ENCODE measurements at regions not wholly inside any gene's neighbourhood (a gene's known extent, or its start where the extent isn't known, plus 50 kb on each side); places are given as distances from the start of the nearest gene placed in this dataset.
A peak's percentile ranks its signal among the peaks of the same experiment; 100 is the strongest.

DNA sequence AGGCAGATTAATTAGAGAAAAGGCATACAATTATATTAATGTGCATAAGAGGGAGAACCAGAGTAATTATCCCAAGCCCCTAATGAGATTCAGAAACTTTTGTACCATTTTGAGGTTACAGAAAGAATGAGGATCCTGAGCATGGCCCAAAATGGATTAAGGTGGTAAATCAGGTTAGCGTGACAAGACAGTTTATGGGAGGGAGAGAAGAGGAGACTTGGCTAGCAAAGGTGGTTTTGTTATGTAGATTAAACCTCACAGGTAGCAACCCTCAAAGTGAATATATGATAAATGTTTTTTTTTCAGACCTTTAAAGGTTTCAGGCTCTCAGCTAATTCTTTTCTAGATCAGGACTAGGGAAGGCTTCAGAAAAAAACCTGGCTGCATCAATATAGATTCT is 781.8 kb downstream of the FAM133A start:
- peak; percentile 62 for FAIRE-seq

More for the DNA sequence above, 781.8 kb downstream of the FAM133A start:
- Histone ChIP-seq H3K23me2 (ENCODE audit: low read depth, low read length) (no peaks in the 10 kb centered on the region), H3K79me1 (ENCODE audit: low read depth, low read length) (no peaks in the 10 kb centered on the region), H3K4me2 (ENCODE audit: insufficient read depth in 1 of 2, low read depth in 2 of 2, low read length in 2 of 2) (no peak overlapping the region), H3K18ac (ENCODE audit: extremely low read depth, low read length) (no peak overlapping the region), H3K9ac (replicated peaks in 1 of 4; ENCODE audit: extremely low read depth in 1 of 4, low read depth in 3 of 4, low read length in 3 of 4) (no peak overlapping the region), H4K8ac (ENCODE audit: extremely low read depth, insufficient read depth, low read length) (no peak overlapping the region), H4K5ac (ENCODE audit: insufficient read length, low read depth, low read length) (peak overlapping the region; percentile 51), H3K27me3 (replicated peaks in 1 of 4; ENCODE audit: control insufficient read depth in 3 of 4, extremely low read depth in 1 of 4, insufficient read depth in 3 of 4, low read length in 3 of 4) (no peaks in the 10 kb centered on the region), H3K9me3 (ENCODE audit: insufficient read depth in 2 of 2, low read depth in 1 of 2, low read length in 1 of 2) (no peaks in the 10 kb centered on the region), H2AFZ (ENCODE audit: low read length) (no peak overlapping the region), H2BK15ac (ENCODE audit: low read length) (no peak overlapping the region), H4K91ac (replicated peaks; ENCODE audit: insufficient read length, low read length) (no peak overlapping the region), H2BK120ac (replicated peaks; ENCODE audit: low read depth, low read length) (no peak overlapping the region), H3K79me2 (ENCODE audit: control insufficient read depth in 1 of 2, insufficient read depth in 2 of 2, low read length in 2 of 2) (no peaks in the 10 kb centered on the region), H3K4me3 (ENCODE audit: extremely low read depth in 1 of 4, insufficient read depth in 2 of 4, low read depth in 3 of 4, low read length in 4 of 4) (no peak overlapping the region), H3K14ac (ENCODE audit: insufficient read length) (no peak overlapping the region), H2BK5ac (ENCODE audit: low read depth, low read length) (no peak overlapping the region; the same call in 1 of the 2 replicates), H3K23ac (ENCODE audit: insufficient read length) (no peak overlapping the region), H2BK20ac (ENCODE audit: low read length) (no peak overlapping the region), H3K4me1 (replicated peaks in 1 of 4; ENCODE audit: control insufficient read depth in 3 of 4, insufficient read depth in 4 of 4, low read length in 3 of 4) (peaks cover 0 to 17% (median 4%) of the 10 kb centered on the region in 4 experiments; a peak in 2 of 7 replicates), H3K36me3 (ENCODE audit: control insufficient read depth in 2 of 4, insufficient read depth in 4 of 4, low read length in 3 of 4) (peaks cover 0 to 2% (median 0%) of the 10 kb centered on the region in 4 experiments; a peak in 1 of 8 replicates), H3K56ac (replicated peaks; ENCODE audit: insufficient read length, low read depth, low read length) (no peak overlapping the region), H3K27ac (ENCODE audit: low read depth, low read length) (no peak overlapping the region; the same call in 1 of the 2 replicates), H4K20me1 (replicated peaks in 1 of 2; ENCODE audit: control insufficient read depth in 1 of 2, insufficient read depth in 2 of 2, low read length in 2 of 2) (no peaks in the 10 kb centered on the region), H2AK5ac (ENCODE audit: low read depth, low read length) (no peak overlapping the region), H2BK12ac (ENCODE audit: low read depth, low read length) (no peak overlapping the region), H3K4ac (replicated peaks; ENCODE audit: insufficient read length, low read depth, low read length) (no peak overlapping the region)
- no peak for DNase-seq (ENCODE audit: low read depth in 1 of 2, low spot score in 2 of 2)
- POLR2A ChIA-PET (ENCODE audit: partially characterized antibody): no interaction called here
- WGBS, 2 experiments (ENCODE audit: extremely low coverage in 1 of 2, insufficient coverage in 1 of 2, insufficient read length in 1 of 2, insufficient replicate concordance in 2 of 2, low coverage in 1 of 2, low lambda C conversion rate in 2 of 2, missing lambda C conversion rate in 1 of 2): 0% methylated on average over 1 of the region's 1 CpG; no CpG with 5 or more reads in 1 of the 2 experiments
- no peak for TF ChIP-seq GABPA (IDR thresholded peaks at IDR 0.05; ENCODE audit: borderline replicate concordance, insufficient read depth, low read length)
- peak; percentile 32; the same call in 1 of the 2 replicates for TF ChIP-seq MAFK (IDR thresholded peaks at IDR 0.05; ENCODE audit: low read depth, low read length)
- no peak for TF ChIP-seq NANOG (IDR thresholded peaks at IDR 0.05; ENCODE audit: insufficient read depth, low read depth, low read length, poor library complexity, severe bottlenecking)
- TF ChIP-seq TAF7 (optimal IDR thresholded peaks at IDR 0.05; ENCODE audit: borderline replicate concordance, low read depth, low read length): no peak
- no peak for TF ChIP-seq EP300 (IDR thresholded peaks at IDR 0.05; ENCODE audit: borderline replicate concordance in 1 of 2, low read depth in 2 of 2, low read length in 2 of 2)
- TF ChIP-seq CEBPB (IDR thresholded peaks at IDR 0.05; ENCODE audit: low read depth, low read length): no peak
- 0 out of 2 replicates have a peak, but pooled peaks have one; percentile 27 for TF ChIP-seq BACH1 (IDR thresholded peaks at IDR 0.05; ENCODE audit: low read length)
- no peak for TF ChIP-seq SAP30 (IDR thresholded peaks at IDR 0.05; ENCODE audit: insufficient read depth, insufficient replicate concordance, low read length)
- CTCF ChIA-PET (ENCODE audit: partially characterized antibody): no interaction called here

Measured in H1 (cell line).